ENCODE measurements at regions not wholly inside any gene's neighbourhood (a gene's known extent, or its start where the extent isn't known, plus 50 kb on each side); places are given as distances from the start of the nearest gene placed in this dataset.
A peak's percentile ranks its signal among the peaks of the same experiment; 100 is the strongest.

DNA sequence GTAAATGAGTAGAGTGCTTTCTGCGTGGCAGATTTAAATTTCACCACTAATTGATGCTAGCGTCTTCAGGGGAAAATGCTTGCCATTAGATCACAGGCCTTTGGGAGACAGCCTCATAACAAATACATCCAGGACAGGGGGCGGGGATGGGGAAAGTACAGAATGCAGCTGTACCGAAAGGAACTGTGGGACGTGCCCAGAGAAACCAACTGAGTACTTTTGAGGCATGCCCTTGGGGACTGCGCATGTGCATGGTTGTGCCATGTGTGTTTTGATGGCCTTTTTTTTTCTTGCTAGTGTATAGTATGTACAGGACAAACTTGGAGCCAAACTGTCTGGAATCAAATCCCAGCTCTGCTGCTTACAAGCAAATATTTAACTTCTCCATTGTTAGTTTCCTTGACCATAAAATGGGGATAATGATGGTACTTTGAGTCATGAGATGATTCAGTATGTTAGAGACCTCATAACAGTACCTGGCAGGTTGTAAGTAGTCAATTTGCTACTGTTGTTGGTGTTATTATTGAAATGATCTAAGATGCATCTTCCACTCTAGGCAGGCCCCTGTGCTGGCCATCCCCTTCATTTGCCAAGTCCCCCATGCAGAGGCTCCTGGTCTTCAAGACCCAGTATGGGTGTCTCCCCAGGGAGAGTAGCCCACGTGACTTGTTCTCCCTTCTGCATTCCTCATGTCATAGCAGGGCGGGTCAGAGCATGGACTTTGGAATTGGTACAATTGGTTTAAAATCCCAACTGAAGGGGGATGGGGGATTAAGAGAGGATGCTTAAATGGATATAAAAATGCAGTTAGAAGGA is 68.3 kb upstream of the NPAS1 start:
- TF ChIP-seq, protein P1, sequence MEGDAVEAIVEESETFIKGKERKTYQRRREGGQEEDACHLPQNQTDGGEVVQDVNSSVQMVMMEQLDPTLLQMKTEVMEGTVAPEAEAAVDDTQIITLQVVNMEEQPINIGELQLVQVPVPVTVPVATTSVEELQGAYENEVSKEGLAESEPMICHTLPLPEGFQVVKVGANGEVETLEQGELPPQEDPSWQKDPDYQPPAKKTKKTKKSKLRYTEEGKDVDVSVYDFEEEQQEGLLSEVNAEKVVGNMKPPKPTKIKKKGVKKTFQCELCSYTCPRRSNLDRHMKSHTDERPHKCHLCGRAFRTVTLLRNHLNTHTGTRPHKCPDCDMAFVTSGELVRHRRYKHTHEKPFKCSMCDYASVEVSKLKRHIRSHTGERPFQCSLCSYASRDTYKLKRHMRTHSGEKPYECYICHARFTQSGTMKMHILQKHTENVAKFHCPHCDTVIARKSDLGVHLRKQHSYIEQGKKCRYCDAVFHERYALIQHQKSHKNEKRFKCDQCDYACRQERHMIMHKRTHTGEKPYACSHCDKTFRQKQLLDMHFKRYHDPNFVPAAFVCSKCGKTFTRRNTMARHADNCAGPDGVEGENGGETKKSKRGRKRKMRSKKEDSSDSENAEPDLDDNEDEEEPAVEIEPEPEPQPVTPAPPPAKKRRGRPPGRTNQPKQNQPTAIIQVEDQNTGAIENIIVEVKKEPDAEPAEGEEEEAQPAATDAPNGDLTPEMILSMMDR (IDR thresholded peaks at IDR 0.05; ENCODE audit: unreplicated experiment) = no peak
- Mint-ChIP-seq H3K36me3 (peaks cover 13% of the 10 kb centered on the region), H3K27me3 (ENCODE audit: low read depth) (no peaks in the 10 kb centered on the region), H3K27ac (peak overlapping the region; percentile 3), H3K4me3 (no peak overlapping the region), H3K4me1 (peaks cover 40% of the 10 kb centered on the region), H3K9me3 (no peaks in the 10 kb centered on the region)
- DNase-seq (ENCODE audit: low spot score in 2 of 2, unreplicated experiment in 2 of 2) = no peak

DNA sequence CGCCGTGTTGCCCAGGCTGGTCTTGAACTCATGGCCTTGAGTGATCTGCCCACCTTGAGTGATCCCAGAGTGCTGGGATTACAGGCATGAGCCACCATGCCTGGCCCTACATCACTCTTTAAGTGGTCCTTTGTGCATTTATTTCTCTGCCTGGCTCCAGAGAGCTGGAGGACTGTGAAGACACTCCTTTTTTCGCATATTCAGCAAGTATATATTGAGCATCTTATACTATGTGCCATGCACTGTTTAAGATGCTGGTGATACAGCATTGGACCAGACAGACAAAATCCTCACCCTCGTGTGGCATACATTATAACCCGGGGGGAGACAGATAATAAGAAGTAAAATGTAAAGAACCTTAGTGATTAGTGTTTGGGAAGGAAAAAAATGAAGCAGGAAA is 66.8 kb upstream of the NPAS1 start:
- peak overlapping the region; percentile 6 for H3K27ac Mint-ChIP-seq
- no peaks in the 10 kb centered on the region for H3K9me3 Mint-ChIP-seq
- H3K4me3 Mint-ChIP-seq = no peak overlapping the region
- H3K27me3 Mint-ChIP-seq (ENCODE audit: low read depth) = no peaks in the 10 kb centered on the region
- TF ChIP-seq, protein P1 (IDR thresholded peaks at IDR 0.05; ENCODE audit: unreplicated experiment) = no peak
- H3K36me3 Mint-ChIP-seq = peaks cover 15% of the 10 kb centered on the region
- no peak for DNase-seq (ENCODE audit: low spot score in 2 of 2, unreplicated experiment in 2 of 2)
- H3K4me1 Mint-ChIP-seq = peaks cover 38% of the 10 kb centered on the region

DNA sequence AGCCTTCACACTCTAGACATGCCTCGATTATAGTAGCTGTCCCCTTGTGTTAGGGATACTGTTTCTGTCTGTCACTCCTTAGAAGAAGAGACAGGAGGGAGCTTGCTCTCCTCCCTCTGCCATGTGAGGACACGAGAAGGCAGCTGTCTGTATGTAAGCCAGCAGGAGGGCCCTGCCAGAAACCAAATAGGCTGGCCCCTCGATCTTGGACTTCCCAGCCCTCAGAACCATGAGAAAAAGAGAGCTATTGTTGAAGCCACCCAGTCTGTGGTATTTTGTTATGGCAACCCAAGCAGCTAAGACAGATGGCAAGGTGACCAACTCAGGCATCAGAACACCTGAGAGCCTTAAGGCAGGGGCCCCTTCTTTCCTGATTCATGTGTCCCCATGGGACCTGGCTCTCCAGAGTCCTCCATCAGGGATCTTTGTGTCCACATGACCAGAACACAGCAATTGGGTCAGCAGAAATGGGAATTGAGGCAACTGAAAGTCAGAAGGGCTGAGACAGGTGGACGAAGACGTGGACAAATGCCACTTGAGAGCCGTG is 65.6 kb upstream of the NPAS1 start:
- no peak for DNase-seq (ENCODE audit: low spot score in 2 of 2, unreplicated experiment in 2 of 2)
- TF ChIP-seq, protein P1 (IDR thresholded peaks at IDR 0.05; ENCODE audit: unreplicated experiment) = no peak
- Mint-ChIP-seq H3K4me1 (peaks cover 38% of the 10 kb centered on the region), H3K36me3 (peaks cover 15% of the 10 kb centered on the region), H3K4me3 (no peak overlapping the region), H3K27me3 (ENCODE audit: low read depth) (no peaks in the 10 kb centered on the region), H3K9me3 (no peaks in the 10 kb centered on the region), H3K27ac (peak overlapping the region; percentile 55)

DNA sequence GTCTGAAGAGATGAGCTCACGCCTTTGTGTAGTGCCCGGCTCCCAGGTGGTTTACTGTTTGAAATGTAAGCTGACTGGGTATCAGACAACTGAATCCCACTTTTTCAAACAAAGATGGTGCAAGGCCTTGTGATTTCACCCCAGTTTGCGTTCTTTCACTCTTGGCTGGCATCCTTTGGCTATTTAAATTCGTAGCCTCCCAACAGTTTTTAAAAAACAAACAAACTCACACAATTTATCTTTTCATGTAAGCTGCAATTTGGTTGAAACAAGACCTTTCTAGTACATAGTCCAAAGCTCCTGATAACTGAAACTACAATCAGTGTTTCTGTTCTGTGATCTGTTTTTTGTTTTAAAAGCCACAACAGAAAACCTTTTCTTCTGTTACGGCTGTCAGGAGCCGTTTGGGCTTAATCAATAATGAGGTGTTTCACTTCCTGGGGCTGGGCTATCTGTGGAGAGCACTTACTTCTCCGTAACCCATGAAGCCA is 65.1 kb upstream of the NPAS1 start:
- Mint-ChIP-seq H3K36me3 (peaks cover 15% of the 10 kb centered on the region), H3K4me1 (peaks cover 38% of the 10 kb centered on the region), H3K27me3 (ENCODE audit: low read depth) (no peaks in the 10 kb centered on the region), H3K4me3 (no peak overlapping the region), H3K9me3 (no peaks in the 10 kb centered on the region), H3K27ac (peak overlapping the region; percentile 48)
- DNase-seq (ENCODE audit: low spot score in 2 of 2, unreplicated experiment in 2 of 2) = no peak
- TF ChIP-seq, protein P1 (IDR thresholded peaks at IDR 0.05; ENCODE audit: unreplicated experiment) = no peak

DNA sequence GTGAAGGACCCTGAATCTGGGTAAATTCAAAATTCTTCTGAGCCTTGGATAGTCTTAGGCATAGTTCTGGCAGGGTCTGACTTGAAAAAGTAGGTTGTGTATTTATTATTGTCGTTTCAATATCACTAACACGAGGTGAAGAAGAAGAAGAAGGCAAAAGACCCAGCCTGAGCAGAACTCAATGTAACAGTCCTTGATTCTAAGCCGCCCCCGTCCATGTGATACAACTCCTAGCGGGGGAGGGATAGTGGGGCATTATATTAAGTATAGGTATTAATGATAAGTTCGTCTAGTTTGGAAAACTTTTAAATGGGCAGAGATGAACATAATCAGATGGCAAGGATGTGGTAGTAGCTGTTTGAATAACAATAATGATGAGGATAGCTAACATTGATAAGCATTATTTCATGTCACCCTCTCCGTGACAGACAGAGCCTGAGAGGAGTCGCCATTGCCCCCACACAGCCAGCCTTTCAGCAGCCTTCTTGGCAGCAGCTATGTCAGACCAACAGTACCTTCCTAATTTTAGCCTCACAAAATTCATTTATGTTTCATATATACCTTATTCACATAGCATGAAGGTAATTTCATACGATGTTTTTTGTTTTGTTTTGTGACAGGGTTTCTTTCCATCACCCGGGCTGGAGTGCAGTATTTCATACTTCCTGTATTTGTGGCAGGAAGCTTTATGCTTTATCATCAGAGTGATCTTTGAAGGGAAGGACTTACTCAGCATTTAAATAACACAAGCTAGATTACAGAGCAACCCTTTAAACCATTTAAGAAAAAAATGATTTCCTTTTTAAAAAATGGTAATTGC is 64.4 kb upstream of the NPAS1 start:
- Mint-ChIP-seq H3K27ac (peak overlapping the region; percentile 48), H3K27me3 (ENCODE audit: low read depth) (no peaks in the 10 kb centered on the region), H3K9me3 (peaks cover 2% of the 10 kb centered on the region), H3K4me3 (no peak overlapping the region), H3K4me1 (peaks cover 40% of the 10 kb centered on the region), H3K36me3 (peaks cover 17% of the 10 kb centered on the region)
- TF ChIP-seq, protein P1 (IDR thresholded peaks at IDR 0.05; ENCODE audit: unreplicated experiment) = no peak
- no peak for DNase-seq (ENCODE audit: low spot score in 2 of 2, unreplicated experiment in 2 of 2)
